Caco-2 (cell line): ENCODE measurements at regions not wholly inside any gene's neighbourhood (a gene's known extent, or its start where the extent isn't known, plus 50 kb on each side); places are given as distances from the start of the nearest gene placed in this dataset.

ENCODE experiments used
- BruUV-seq: library from RNA; stranded (reverse); fragments of 400-500 nt; replicated peaks from 2 replicates; lab custom pipeline; 2021; lab: Mats Ljungman, UMichigan
- CTCF ChIA-PET: fragments of 300-600 bp; sonication (Branson Sonifier 250); formaldehyde crosslinking; loops from one replicate; lab custom pipeline; 2022; ENCODE audit warnings: antibody characterized with exemption; lab: Charles Lee
- POLR2A ChIA-PET: fragments of 300-600 bp; sonication (Branson Sonifier 250); formaldehyde crosslinking; loops from one replicate; lab custom pipeline; 2022; ENCODE audit warnings: antibody characterized with exemption; lab: Charles Lee
- DNase-seq, 2 experiments: peaks; one replicate each; pipeline versions ENCODE4 v3.0.0 to v3.0.0-alpha.2; 2020 to 2022
- H3K27me3 ChIP-seq: replicated peaks from 2 replicates; pipeline ENCODE4 v1.6.0; 2011; ENCODE audit warnings: low read length; ENCODE audit not compliant: control insufficient read depth, insufficient read depth
- H3K36me3 ChIP-seq: 2 replicates; pipeline ENCODE4 v1.5.1; 2011; ENCODE audit warnings: low read length; ENCODE audit not compliant: control insufficient read depth, insufficient read depth
- H3K4me1 ChIP-seq: fragments of 250-450 bp; sonication (Bioruptor Pico); 2 replicates; pipeline ENCODE4 v1.5.1; 2020; ENCODE audit warnings: mild to moderate bottlenecking
- H3K4me3 ChIP-seq: 2 replicates; pipeline ENCODE4 v1.5.1; 2011; ENCODE audit warnings: low read depth, mild to moderate bottlenecking, control low read depth, low read length
- H3K9me3 ChIP-seq: fragments of 250-450 bp; sonication (Bioruptor Pico); 2 replicates; pipeline ENCODE4 v1.5.1; 2020; ENCODE audit warnings: mild to moderate bottlenecking, moderate library complexity
- H3K27ac Mint-ChIP-seq: one replicate; pipeline ENCODE4 v1.8.0; 2022; ENCODE audit warnings: mixed read lengths; ENCODE audit not compliant: unreplicated experiment
- H3K27me3 Mint-ChIP-seq: one replicate; pipeline ENCODE4 v1.8.0; 2022; ENCODE audit warnings: mixed read lengths; ENCODE audit not compliant: insufficient read depth, unreplicated experiment
- H3K36me3 Mint-ChIP-seq: one replicate; pipeline ENCODE4 v1.8.0; 2022; ENCODE audit warnings: mild to moderate bottlenecking, mixed read lengths; ENCODE audit not compliant: insufficient read depth, unreplicated experiment
- H3K4me1 Mint-ChIP-seq: one replicate; pipeline ENCODE4 v1.8.0; 2022; ENCODE audit warnings: low read depth, mixed read lengths; ENCODE audit not compliant: unreplicated experiment
- H3K4me3 Mint-ChIP-seq: one replicate; pipeline ENCODE4 v1.8.0; 2022; ENCODE audit warnings: mild to moderate bottlenecking, moderate library complexity, mixed read lengths; ENCODE audit not compliant: unreplicated experiment
- H3K9me3 Mint-ChIP-seq: one replicate; pipeline ENCODE4 v1.8.0; 2022; ENCODE audit warnings: mixed read lengths; ENCODE audit not compliant: unreplicated experiment
- CTCF ChIP-seq, 2 experiments: fragments of 200-600 bp in 1 of 2; IDR thresholded peaks; 1 replicate in 1 of 2; 2 replicates in 1 of 2; pipeline versions ENCODE4 v1.5.1 to v1.8.0; 2011 to 2022; ENCODE audit warnings: antibody characterized with exemption in 1 of 2, control low read depth in 1 of 2, inconsistent platforms in 1 of 2, low read depth in 1 of 2, low read length in 1 of 2, mild to moderate bottlenecking in 1 of 2, moderate library complexity in 1 of 2; ENCODE audit not compliant: insufficient read depth in 1 of 2, severe bottlenecking in 1 of 2, unreplicated experiment in 1 of 2
- intact Hi-C: fragments of 100-400 bp; cut with micrococcal nuclease; formaldehyde crosslinking; loops from one replicate; pipeline ENCODE4 v1.10.0; 2022; ENCODE audit not compliant: unreplicated experiment

- H3K9me3 Mint-ChIP-seq: no peaks in the 10 kb centered on the region
- H3K4me3 ChIP-seq: no peak overlapping the region
- no peaks in the 10 kb centered on the region for H3K36me3 ChIP-seq
- TF ChIP-seq CTCF (IDR thresholded peaks at IDR 0.05; ENCODE audit: insufficient read depth in 1 of 2, low read depth in 1 of 2, low read length in 1 of 2, severe bottlenecking in 1 of 2, unreplicated experiment in 1 of 2): no peak
- ChIA-PET POLR2A (no interaction called here), CTCF (no interaction called here)
- no peak overlapping the region for H3K27ac Mint-ChIP-seq
- H3K4me1 ChIP-seq: peaks cover 6% of the 10 kb centered on the region; the same call in 1 of the 2 replicates
- H3K27me3 Mint-ChIP-seq: no peaks in the 10 kb centered on the region
- no peak overlapping the region for H3K4me3 Mint-ChIP-seq
- intact Hi-C loops: no loop called here
- no peaks in the 10 kb centered on the region for H3K9me3 ChIP-seq
- no peaks in the 10 kb centered on the region for H3K36me3 Mint-ChIP-seq
- no TSS peak for BruUV-seq
- peaks cover 13% of the 10 kb centered on the region for H3K4me1 Mint-ChIP-seq
- no peak for DNase-seq
- no peaks in the 10 kb centered on the region for H3K27me3 ChIP-seq
Measured at GRCh38 chr2:63767307-63767706, 74.4 kb upstream of the UGP2 start.

GRCh38 chr2:63768051-63768450 is 73.6 kb upstream of the UGP2 start:
- no peak for DNase-seq
- no peaks in the 10 kb centered on the region for H3K9me3 Mint-ChIP-seq
- H3K36me3 ChIP-seq: no peaks in the 10 kb centered on the region
- no peaks in the 10 kb centered on the region for H3K9me3 ChIP-seq
- no peak for TF ChIP-seq CTCF (IDR thresholded peaks at IDR 0.05; ENCODE audit: insufficient read depth in 1 of 2, low read depth in 1 of 2, low read length in 1 of 2, severe bottlenecking in 1 of 2, unreplicated experiment in 1 of 2)
- no peak overlapping the region for H3K27ac Mint-ChIP-seq
- no peak overlapping the region for H3K4me3 Mint-ChIP-seq
- peaks cover 13% of the 10 kb centered on the region for H3K4me1 Mint-ChIP-seq
- H3K4me1 ChIP-seq: peaks cover 6% of the 10 kb centered on the region; the same call in 1 of the 2 replicates
- H3K27me3 Mint-ChIP-seq: no peaks in the 10 kb centered on the region
- H3K36me3 Mint-ChIP-seq: no peaks in the 10 kb centered on the region
- H3K4me3 ChIP-seq: no peak overlapping the region
- BruUV-seq: no TSS peak
- intact Hi-C loops: no loop called here
- no peaks in the 10 kb centered on the region for H3K27me3 ChIP-seq
- ChIA-PET CTCF (no interaction called here), POLR2A (no interaction called here)

- no peaks in the 10 kb centered on the region for H3K9me3 Mint-ChIP-seq
- no peaks in the 10 kb centered on the region for H3K36me3 Mint-ChIP-seq
- H3K27ac Mint-ChIP-seq: no peak overlapping the region
- H3K9me3 ChIP-seq: no peaks in the 10 kb centered on the region
- H3K27me3 ChIP-seq: no peaks in the 10 kb centered on the region
- ChIA-PET POLR2A (no interaction called here), CTCF (no interaction called here)
- H3K4me3 Mint-ChIP-seq: no peak overlapping the region
- peaks cover 3% of the 10 kb centered on the region for H3K4me1 Mint-ChIP-seq
- no peak overlapping the region for H3K4me3 ChIP-seq
- intact Hi-C loops: no loop called here
- TF ChIP-seq CTCF (IDR thresholded peaks at IDR 0.05; ENCODE audit: insufficient read depth in 1 of 2, low read depth in 1 of 2, low read length in 1 of 2, severe bottlenecking in 1 of 2, unreplicated experiment in 1 of 2): no peak
- peaks cover under 1% of the 10 kb centered on the region; the same call in 1 of the 2 replicates for H3K4me1 ChIP-seq
- no peaks in the 10 kb centered on the region for H3K27me3 Mint-ChIP-seq
- no peaks in the 10 kb centered on the region for H3K36me3 ChIP-seq
- BruUV-seq: no TSS peak
- no peak for DNase-seq
Measured at GRCh38 chr2:63769915-63770314, 71.8 kb upstream of the UGP2 start.
